Gastrocnemius medialis (tissue), 4 donors: ENCODE measurements at regions not wholly inside any gene's neighbourhood (a gene's known extent, or its start where the extent isn't known, plus 50 kb on each side); places are given as distances from the start of the nearest gene placed in this dataset.

Experiments
- CTCF ChIP-seq, 5 experiments: fragments of 450-650 bp in 3 of 5; fragments of 200-600 bp in 2 of 5; sonication (generic) in 2 of 5; IDR thresholded peaks in 4 of 5; conservative IDR thresholded peaks in 1 of 5; 1 replicate in 4 of 5; 2 replicates in 1 of 5; pipeline ENCODE4 v1.5.1; 2016 to 2019; ENCODE audit warnings: antibody characterized with exemption in 5 of 5, mild to moderate bottlenecking in 3 of 5, moderate library complexity in 3 of 5
- POLR2A ChIP-seq, 2 donors: fragments of 450-650 bp; IDR thresholded peaks; one replicate each; pipeline ENCODE4 v1.6.1; 2017; ENCODE audit warnings: antibody characterized with exemption in 2 of 2, mild to moderate bottlenecking in 2 of 2, moderate library complexity in 2 of 2

- TF ChIP-seq CTCF (IDR thresholded peaks at IDR 0.05 in 4 of 5, conservative IDR thresholded peaks at IDR 0.05 in 1 of 5) (no peak), POLR2A (IDR thresholded peaks at IDR 0.05) (no peak)
Observed at GRCh38 chr4:154081391-154081790, 292.5 kb upstream of the SFRP2 start.
